Gastroesophageal sphincter (tissue), 4 donors: ENCODE measurements at regions not wholly inside any gene's neighbourhood (a gene's known extent, or its start where the extent isn't known, plus 50 kb on each side); places are given as distances from the start of the nearest gene placed in this dataset.

Experiments
- ATAC-seq: fragments of 150-250 bp; one replicate; pipeline ENCODE4 v1.9.1; 2016; ENCODE audit warnings: mild to moderate bottlenecking, moderate library complexity
- H3K27ac ChIP-seq, 4 donors: fragments of 200-600 bp; sonication (generic) in 3 of 4; 1 replicate in 3 of 4; 2 replicates in 1 of 4; pipeline ENCODE4 v1.5.1; 2016 to 2019
- H3K27me3 ChIP-seq: fragments of 200-600 bp; sonication (generic); one replicate; pipeline ENCODE4 v1.5.1; 2019
- H3K36me3 ChIP-seq, 2 donors: fragments of 200-600 bp; sonication (generic); one replicate each; pipeline ENCODE4 v1.5.1; 2019; ENCODE audit warnings: control low read depth in 1 of 2
- H3K4me1 ChIP-seq, 3 donors: fragments of 200-600 bp; sonication (generic); 1 replicate in 2 of 3; 2 replicates in 1 of 3; pipeline ENCODE4 v1.5.1; 2016 to 2019; ENCODE audit warnings: control low read depth in 2 of 3
- H3K4me3 ChIP-seq, 2 donors: fragments of 200-600 bp; sonication (generic); one replicate each; pipeline ENCODE4 v1.5.1; 2019; ENCODE audit warnings: mild to moderate bottlenecking in 1 of 2, moderate library complexity in 1 of 2
- H3K9me3 ChIP-seq, 3 donors: fragments of 200-600 bp; sonication (generic); one replicate each; pipeline ENCODE4 v1.5.1; 2017 to 2019; ENCODE audit warnings: control low read depth in 2 of 3
- EP300 ChIP-seq: sonication (generic); formaldehyde crosslinking; IDR thresholded peaks from one replicate; pipeline ENCODE4 v1.6.1; 2017; ENCODE audit warnings: antibody characterized with exemption, mild to moderate bottlenecking
- POLR2A ChIP-seq, 2 donors: fragments of 450-650 bp; IDR thresholded peaks; one replicate each; pipeline ENCODE4 v1.6.1; 2017; ENCODE audit warnings: antibody characterized with exemption in 2 of 2, mild to moderate bottlenecking in 2 of 2, moderate library complexity in 1 of 2
- POLR2AphosphoS5 ChIP-seq: sonication (generic); formaldehyde crosslinking; IDR thresholded peaks from one replicate; pipeline ENCODE4 v1.6.1; 2017; ENCODE audit warnings: antibody characterized with exemption
- WGBS, 2 donors: methylation state at CpG; one replicate each; pipeline ENCODE4 v1.1.5; 2018; ENCODE audit warnings: low coverage in 1 of 2; 5-methylcytosine and 5-hydroxymethylcytosine counted together
- TF ChIP-seq, protein P1 (sequence below), 4 experiments: fragments of 200-600 bp in 2 of 4; fragments of 450-650 bp in 2 of 4; sonication (generic) in 1 of 4; IDR thresholded peaks; one replicate each; pipeline ENCODE4 v1.5.1; 2017 to 2019; ENCODE audit warnings: antibody characterized with exemption in 4 of 4, mild to moderate bottlenecking in 2 of 4, moderate library complexity in 2 of 4

GRCh38 chr12:67468549-67469245 lies 179.8 kb upstream of the DYRK2 start:
- H3K9me3 ChIP-seq, result peaks cover 0 to 8% (median 0%) of the 10 kb centered on the region in 3 donors

GRCh38 chr12:67469666-67470065 lies 178.9 kb upstream of the DYRK2 start:
- no peak overlapping the region for H3K27ac ChIP-seq
- WGBS, 2 donors, result 50 to 60% methylated on average over 1 of the region's 2 CpGs
- ATAC-seq, result no peak

More at GRCh38 chr12:67468549-67469245, 179.8 kb upstream of the DYRK2 start:
- TF ChIP-seq POLR2AphosphoS5 (no peak), EP300 (no peak), POLR2A (IDR thresholded peaks at IDR 0.05) (no peak)
- TF ChIP-seq, protein P1, sequence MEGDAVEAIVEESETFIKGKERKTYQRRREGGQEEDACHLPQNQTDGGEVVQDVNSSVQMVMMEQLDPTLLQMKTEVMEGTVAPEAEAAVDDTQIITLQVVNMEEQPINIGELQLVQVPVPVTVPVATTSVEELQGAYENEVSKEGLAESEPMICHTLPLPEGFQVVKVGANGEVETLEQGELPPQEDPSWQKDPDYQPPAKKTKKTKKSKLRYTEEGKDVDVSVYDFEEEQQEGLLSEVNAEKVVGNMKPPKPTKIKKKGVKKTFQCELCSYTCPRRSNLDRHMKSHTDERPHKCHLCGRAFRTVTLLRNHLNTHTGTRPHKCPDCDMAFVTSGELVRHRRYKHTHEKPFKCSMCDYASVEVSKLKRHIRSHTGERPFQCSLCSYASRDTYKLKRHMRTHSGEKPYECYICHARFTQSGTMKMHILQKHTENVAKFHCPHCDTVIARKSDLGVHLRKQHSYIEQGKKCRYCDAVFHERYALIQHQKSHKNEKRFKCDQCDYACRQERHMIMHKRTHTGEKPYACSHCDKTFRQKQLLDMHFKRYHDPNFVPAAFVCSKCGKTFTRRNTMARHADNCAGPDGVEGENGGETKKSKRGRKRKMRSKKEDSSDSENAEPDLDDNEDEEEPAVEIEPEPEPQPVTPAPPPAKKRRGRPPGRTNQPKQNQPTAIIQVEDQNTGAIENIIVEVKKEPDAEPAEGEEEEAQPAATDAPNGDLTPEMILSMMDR (IDR thresholded peaks at IDR 0.05), result no peak
- Histone ChIP-seq H3K36me3 (no peaks in the 10 kb centered on the region), H3K27ac (no peak overlapping the region), H3K27me3 (no peaks in the 10 kb centered on the region), H3K4me1 (peaks cover 0 to 25% (median 6%) of the 10 kb centered on the region in 3 donors), H3K4me3 (no peak overlapping the region)
- no CpG with 5 or more reads among the region's 2 CpGs for WGBS, 2 donors
- ATAC-seq, result no peak

GRCh38 chr12:67471810-67472209 lies 176.7 kb upstream of the DYRK2 start:
- Histone ChIP-seq H3K27ac (no peak overlapping the region), H3K36me3 (no peaks in the 10 kb centered on the region), H3K4me1 (peaks cover 0 to 25% (median 6%) of the 10 kb centered on the region in 3 donors), H3K9me3 (no peaks in the 10 kb centered on the region), H3K4me3 (no peak overlapping the region), H3K27me3 (no peaks in the 10 kb centered on the region)
- no peak for ATAC-seq
- TF ChIP-seq, protein P1 (IDR thresholded peaks at IDR 0.05), result no peak
- WGBS, 2 donors, result 44 to 64% methylated on average over 1 of the region's 3 CpGs

More at GRCh38 chr12:67469666-67470065, 178.9 kb upstream of the DYRK2 start:
- H3K36me3 ChIP-seq, result no peaks in the 10 kb centered on the region
- no peak for TF ChIP-seq EP300
- no peak for TF ChIP-seq POLR2A (IDR thresholded peaks at IDR 0.05)
- no peak for TF ChIP-seq POLR2AphosphoS5
- TF ChIP-seq, protein P1 (IDR thresholded peaks at IDR 0.05), result no peak
- H3K27me3 ChIP-seq, result no peaks in the 10 kb centered on the region
- no peak overlapping the region for H3K4me3 ChIP-seq
- H3K4me1 ChIP-seq, result peaks cover 0 to 25% (median 6%) of the 10 kb centered on the region in 3 donors
- H3K9me3 ChIP-seq, result peaks cover 0 to 8% (median 0%) of the 10 kb centered on the region in 3 donors

DNA sequence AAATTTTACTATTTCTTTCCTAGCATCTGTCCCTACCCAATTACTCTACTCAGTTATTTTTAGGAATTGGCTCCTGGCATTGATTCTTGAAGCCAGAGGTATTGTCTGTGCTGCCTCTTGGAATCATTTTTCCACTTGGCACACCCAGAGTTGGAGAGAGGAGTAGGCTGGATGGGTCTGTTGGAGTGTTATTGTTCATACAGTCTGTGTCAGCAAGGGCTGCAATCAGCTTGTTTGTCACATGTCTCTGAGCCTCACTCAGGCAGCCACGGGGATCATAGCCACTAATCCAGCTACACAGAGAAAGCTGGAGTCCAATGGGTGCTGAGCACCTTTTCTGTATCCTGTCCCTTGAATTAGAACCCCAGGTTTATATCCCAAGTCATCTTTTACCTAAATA lies 176.0 kb upstream of the DYRK2 start:
- TF ChIP-seq POLR2A (IDR thresholded peaks at IDR 0.05) (no peak), EP300 (no peak), POLR2AphosphoS5 (no peak)
- TF ChIP-seq, protein P1 (IDR thresholded peaks at IDR 0.05), result no peak
- 14 to 18% methylated on average over 1 of the region's 1 CpG for WGBS, 2 donors
- Histone ChIP-seq H3K4me1 (peaks cover 0 to 25% (median 6%) of the 10 kb centered on the region in 3 donors), H3K4me3 (no peak overlapping the region), H3K36me3 (no peaks in the 10 kb centered on the region), H3K27ac (no peak overlapping the region), H3K9me3 (no peaks in the 10 kb centered on the region), H3K27me3 (no peaks in the 10 kb centered on the region)
- ATAC-seq, result peak; percentile 22

DNA sequence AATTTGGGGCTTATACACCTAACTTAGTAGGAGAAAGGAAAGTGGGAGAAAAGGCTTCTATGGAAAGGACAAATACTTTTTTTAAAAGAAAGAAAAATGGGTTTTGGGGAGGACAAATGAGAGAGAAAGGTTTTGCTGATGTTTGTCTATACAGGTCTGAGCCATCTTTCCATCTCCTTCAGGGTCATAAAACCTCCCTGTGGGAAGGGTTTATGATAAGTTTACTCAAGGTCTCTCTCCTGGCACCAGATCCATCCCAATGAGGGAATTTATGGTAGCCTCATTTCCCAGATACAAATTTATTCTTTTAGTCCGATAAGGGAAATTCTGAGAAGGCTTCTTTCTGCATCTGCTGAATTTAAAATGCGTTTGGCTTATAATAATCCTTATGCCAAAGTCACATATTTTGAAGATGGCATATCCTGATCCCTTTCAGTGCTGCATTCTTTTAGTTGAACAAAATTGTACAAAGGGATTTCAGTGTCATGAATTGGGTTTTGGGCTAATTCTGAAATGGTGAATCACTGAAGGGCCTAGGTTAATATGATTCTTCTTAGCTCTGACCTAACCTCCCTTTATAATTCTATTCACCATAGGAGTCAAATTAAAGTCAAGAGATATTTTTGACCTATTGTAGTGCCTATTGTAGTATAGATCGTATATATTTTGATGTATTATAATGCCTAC lies 173.5 kb upstream of the DYRK2 start:
- H3K36me3 ChIP-seq, result no peaks in the 10 kb centered on the region
- H3K4me3 ChIP-seq, result no peak overlapping the region
- WGBS, 2 donors, result 89 to 96% methylated on average over 3 of the region's 3 CpGs
- no peak for ATAC-seq
- no peaks in the 10 kb centered on the region for H3K9me3 ChIP-seq
- peaks cover 0 to 19% (median 6%) of the 10 kb centered on the region in 3 donors for H3K4me1 ChIP-seq
- no peaks in the 10 kb centered on the region for H3K27me3 ChIP-seq
- TF ChIP-seq POLR2A (IDR thresholded peaks at IDR 0.05) (no peak), EP300 (no peak), POLR2AphosphoS5 (no peak)
- TF ChIP-seq, protein P1 (IDR thresholded peaks at IDR 0.05), result no peak
- no peak overlapping the region for H3K27ac ChIP-seq
